ENCODE measurements at regions not wholly inside any gene's neighbourhood (a gene's known extent, or its start where the extent isn't known, plus 50 kb on each side); places are given as distances from the start of the nearest gene placed in this dataset.

GRCh38 chr19:46959894-46960556 lies 59.6 kb upstream of the NPAS1 start:
- H3K27me3 ChIP-seq (ENCODE audit: control insufficient read depth in 2 of 2, insufficient read depth in 2 of 2, low read length in 2 of 2): no peaks in the 10 kb centered on the region
- TF ChIP-seq FOS (IDR thresholded peaks at IDR 0.05; ENCODE audit: borderline replicate concordance, insufficient read depth, low read length): no peak
- no peak for TF ChIP-seq CTCF (IDR thresholded peaks at IDR 0.05; ENCODE audit: extremely low read depth in 1 of 2, insufficient read depth in 1 of 2, low read depth in 1 of 2, low read length in 2 of 2)
- TF ChIP-seq JUN (IDR thresholded peaks at IDR 0.05; ENCODE audit: borderline replicate concordance, insufficient read depth, insufficient read length, low read depth): no peak
- no peak for TF ChIP-seq GATA2 (IDR thresholded peaks at IDR 0.05; ENCODE audit: insufficient read depth, insufficient read length, low read depth, low read length)
- TF ChIP-seq POLR2A (IDR thresholded peaks at IDR 0.05; ENCODE audit: low read depth, low read length): no peak
- no peak for TF ChIP-seq EZH2 (IDR thresholded peaks at IDR 0.05; ENCODE audit: borderline replicate concordance, low read depth, low read length, severe bottlenecking)
- no peak for TF ChIP-seq MYC (IDR thresholded peaks at IDR 0.05; ENCODE audit: low read depth, low read length)
- TF ChIP-seq POLR2AphosphoS5 (IDR thresholded peaks at IDR 0.05; ENCODE audit: insufficient read depth, low read depth, low read length): no peak
- TF ChIP-seq MAX (IDR thresholded peaks at IDR 0.05; ENCODE audit: insufficient read depth, insufficient read length): no peak
- H2AFZ ChIP-seq (ENCODE audit: low read depth, low read length): no peak overlapping the region
- H3K4me3 ChIP-seq (replicated peaks in 1 of 3; ENCODE audit: insufficient read depth in 1 of 3, low read depth in 1 of 3, low read length in 3 of 3): no peak overlapping the region
- peaks cover 6% of the 10 kb centered on the region for H3K79me2 ChIP-seq (ENCODE audit: control insufficient read depth, insufficient read depth, low read length)
- dilution Hi-C loops (cut with MboI; ENCODE audit: extremely low pct_ligation_motif_present, low sequenced_read_pairs) (no loop called here), intact Hi-C loops (cut with micrococcal nuclease) (no loop called here)
- H3K9ac ChIP-seq (replicated peaks; ENCODE audit: extremely low read depth, insufficient read depth, low read length): no peak overlapping the region
- CTCF ChIA-PET: no interaction called here
- no peak for DNase-seq (ENCODE audit: low read depth, low spot score)
- H4K20me1 ChIP-seq (replicated peaks; ENCODE audit: control insufficient read depth, extremely low read depth, insufficient read depth, low read length): no peaks in the 10 kb centered on the region
- POLR2A ChIA-PET: no interaction called here
- peaks cover 25% of the 10 kb centered on the region for H3K4me1 ChIP-seq (ENCODE audit: control insufficient read depth, extremely low read depth, insufficient read depth, low read length)
- no peak overlapping the region for H3K27ac ChIP-seq (ENCODE audit: insufficient read depth, low read depth, low read length)
- H3K36me3 ChIP-seq (ENCODE audit: control insufficient read depth in 2 of 2, extremely low read depth in 1 of 2, insufficient read depth in 2 of 2, low read length in 2 of 2): no peaks in the 10 kb centered on the region
- no peak overlapping the region for H3K4me2 ChIP-seq (ENCODE audit: insufficient read depth, low read length)
- H3K9me1 ChIP-seq (replicated peaks; ENCODE audit: control insufficient read depth, extremely low read depth, insufficient read depth, low read length): no peaks in the 10 kb centered on the region
- H3K9me3 ChIP-seq (replicated peaks; ENCODE audit: control insufficient read depth, insufficient read depth, low read length): no peaks in the 10 kb centered on the region
- no peak for FAIRE-seq
- no TSS peak for BruUV-seq (replicated peaks)
